HL-60 (cell line): ENCODE measurements at regions not wholly inside any gene's neighbourhood (a gene's known extent, or its start where the extent isn't known, plus 50 kb on each side); places are given as distances from the start of the nearest gene placed in this dataset.

Experiments used
- POLR2AphosphoS5 ChIP-seq: IDR thresholded peaks from 2 replicates; pipeline ENCODE4 v1.6.1; 2012; ENCODE audit warnings: low read depth
- REST ChIP-seq: IDR thresholded peaks from 2 replicates; pipeline ENCODE4 v1.6.1; 2012; ENCODE audit warnings: low read depth; ENCODE audit not compliant: insufficient replicate concordance
- TF ChIP-seq, protein P1 (sequence below): IDR thresholded peaks from one replicate; pipeline ENCODE4 v1.5.1; 2011; ENCODE audit warnings: low read length, control low read depth, inconsistent platforms; ENCODE audit not compliant: insufficient read depth

GRCh38 chr20:30412972-30413371 is 844.5 kb upstream of the DEFB115 start:
- TF ChIP-seq, protein P1, sequence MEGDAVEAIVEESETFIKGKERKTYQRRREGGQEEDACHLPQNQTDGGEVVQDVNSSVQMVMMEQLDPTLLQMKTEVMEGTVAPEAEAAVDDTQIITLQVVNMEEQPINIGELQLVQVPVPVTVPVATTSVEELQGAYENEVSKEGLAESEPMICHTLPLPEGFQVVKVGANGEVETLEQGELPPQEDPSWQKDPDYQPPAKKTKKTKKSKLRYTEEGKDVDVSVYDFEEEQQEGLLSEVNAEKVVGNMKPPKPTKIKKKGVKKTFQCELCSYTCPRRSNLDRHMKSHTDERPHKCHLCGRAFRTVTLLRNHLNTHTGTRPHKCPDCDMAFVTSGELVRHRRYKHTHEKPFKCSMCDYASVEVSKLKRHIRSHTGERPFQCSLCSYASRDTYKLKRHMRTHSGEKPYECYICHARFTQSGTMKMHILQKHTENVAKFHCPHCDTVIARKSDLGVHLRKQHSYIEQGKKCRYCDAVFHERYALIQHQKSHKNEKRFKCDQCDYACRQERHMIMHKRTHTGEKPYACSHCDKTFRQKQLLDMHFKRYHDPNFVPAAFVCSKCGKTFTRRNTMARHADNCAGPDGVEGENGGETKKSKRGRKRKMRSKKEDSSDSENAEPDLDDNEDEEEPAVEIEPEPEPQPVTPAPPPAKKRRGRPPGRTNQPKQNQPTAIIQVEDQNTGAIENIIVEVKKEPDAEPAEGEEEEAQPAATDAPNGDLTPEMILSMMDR: no peak
- TF ChIP-seq REST (no peak), POLR2AphosphoS5 (no peak)
